Right atrium auricular region (tissue), 2 donors: ENCODE measurements at regions not wholly inside any gene's neighbourhood (a gene's known extent, or its start where the extent isn't known, plus 50 kb on each side); places are given as distances from the start of the nearest gene placed in this dataset.

Experiments used
- DNase-seq: peaks from one replicate; pipeline ENCODE4 v3.0.0-alpha.2; 2019; ENCODE audit warnings: low spot score
- H3K27ac ChIP-seq, 2 donors: fragments of 200-600 bp; sonication (generic); 1 replicate in 1 of 2; 2 replicates in 1 of 2; pipeline ENCODE4 v1.5.1; 2016 to 2019
- H3K27me3 ChIP-seq, 2 donors: fragments of 200-600 bp; sonication (generic); one replicate each; pipeline versions ENCODE4 v1.5.1 to v1.6.0; 2017 to 2019
- H3K36me3 ChIP-seq: fragments of 200-600 bp; sonication (generic); one replicate; pipeline ENCODE4 v1.5.1; 2016
- H3K4me1 ChIP-seq, 2 donors: fragments of 200-600 bp; sonication (generic); one replicate each; pipeline versions ENCODE4 v1.5.1 to v1.6.0; 2017 to 2019
- H3K4me3 ChIP-seq, 2 donors: fragments of 200-600 bp; sonication (generic); 1 replicate in 1 of 2; 2 replicates in 1 of 2; pipeline ENCODE4 v1.5.1; 2017 to 2019; ENCODE audit warnings: mild to moderate bottlenecking in 1 of 2, moderate library complexity in 1 of 2
- H3K9me3 ChIP-seq, 2 donors: fragments of 200-600 bp; sonication (generic); one replicate each; pipeline ENCODE4 v1.5.1; 2019
- TF ChIP-seq, protein P1 (sequence below), 2 donors: fragments of 200-600 bp; sonication (generic); IDR thresholded peaks; one replicate each; pipeline ENCODE4 v1.5.1; 2019; ENCODE audit warnings: antibody characterized with exemption in 2 of 2

- H3K4me1 ChIP-seq = no peaks in the 10 kb centered on the region
- TF ChIP-seq, protein P1, sequence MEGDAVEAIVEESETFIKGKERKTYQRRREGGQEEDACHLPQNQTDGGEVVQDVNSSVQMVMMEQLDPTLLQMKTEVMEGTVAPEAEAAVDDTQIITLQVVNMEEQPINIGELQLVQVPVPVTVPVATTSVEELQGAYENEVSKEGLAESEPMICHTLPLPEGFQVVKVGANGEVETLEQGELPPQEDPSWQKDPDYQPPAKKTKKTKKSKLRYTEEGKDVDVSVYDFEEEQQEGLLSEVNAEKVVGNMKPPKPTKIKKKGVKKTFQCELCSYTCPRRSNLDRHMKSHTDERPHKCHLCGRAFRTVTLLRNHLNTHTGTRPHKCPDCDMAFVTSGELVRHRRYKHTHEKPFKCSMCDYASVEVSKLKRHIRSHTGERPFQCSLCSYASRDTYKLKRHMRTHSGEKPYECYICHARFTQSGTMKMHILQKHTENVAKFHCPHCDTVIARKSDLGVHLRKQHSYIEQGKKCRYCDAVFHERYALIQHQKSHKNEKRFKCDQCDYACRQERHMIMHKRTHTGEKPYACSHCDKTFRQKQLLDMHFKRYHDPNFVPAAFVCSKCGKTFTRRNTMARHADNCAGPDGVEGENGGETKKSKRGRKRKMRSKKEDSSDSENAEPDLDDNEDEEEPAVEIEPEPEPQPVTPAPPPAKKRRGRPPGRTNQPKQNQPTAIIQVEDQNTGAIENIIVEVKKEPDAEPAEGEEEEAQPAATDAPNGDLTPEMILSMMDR (IDR thresholded peaks at IDR 0.05) = no peak
- no peak overlapping the region for H3K4me3 ChIP-seq
- no peak for DNase-seq
- no peaks in the 10 kb centered on the region for H3K36me3 ChIP-seq
- H3K9me3 ChIP-seq = no peaks in the 10 kb centered on the region
- H3K27me3 ChIP-seq = no peaks in the 10 kb centered on the region
- no peak overlapping the region for H3K27ac ChIP-seq
Observed at GRCh38 chr5:96080557-96080956, 118.9 kb upstream of the ELL2 start.

DNA sequence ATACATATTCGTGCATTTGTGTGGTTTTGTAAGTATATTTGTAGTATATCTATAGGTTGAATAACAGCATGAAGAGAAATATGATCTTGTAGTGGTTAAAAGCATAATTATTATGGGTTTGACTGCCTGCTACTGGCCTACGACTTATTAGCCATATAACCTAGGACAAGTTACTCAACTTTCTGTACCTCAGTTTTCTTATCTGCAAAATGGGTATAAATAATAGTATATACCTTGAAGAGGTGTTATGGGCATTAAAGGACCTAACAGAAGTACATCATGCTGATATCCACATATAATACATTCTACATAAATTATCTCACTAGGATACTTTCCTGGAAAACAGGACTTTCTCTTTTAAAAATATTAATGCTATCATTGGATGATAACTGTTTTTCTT lies 118.3 kb upstream of the ELL2 start:
- no peak overlapping the region for H3K27ac ChIP-seq

DNA sequence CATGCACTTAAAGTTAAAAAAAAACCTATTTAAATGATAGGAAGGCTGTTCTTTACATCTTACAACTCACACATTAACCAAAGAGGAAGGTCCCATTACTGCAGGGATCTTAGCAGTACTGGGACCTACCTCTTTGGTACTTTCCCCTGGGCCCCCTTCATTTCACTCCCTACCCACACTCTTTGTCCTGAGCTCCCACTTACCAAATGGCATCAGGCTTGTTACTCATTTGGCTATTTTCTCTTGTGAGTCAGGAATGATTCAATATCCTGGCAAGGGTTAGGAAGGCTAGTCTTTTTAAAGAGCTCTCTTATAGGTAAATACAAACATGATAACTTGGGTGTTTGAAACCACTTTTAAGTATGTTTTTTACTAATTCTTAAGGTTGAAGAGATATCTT lies 117.4 kb upstream of the ELL2 start:
- TF ChIP-seq, protein P1 (IDR thresholded peaks at IDR 0.05) = no peak
- no peaks in the 10 kb centered on the region for H3K9me3 ChIP-seq
- H3K36me3 ChIP-seq = no peaks in the 10 kb centered on the region
- no peak overlapping the region for H3K27ac ChIP-seq
- no peaks in the 10 kb centered on the region for H3K4me1 ChIP-seq
- H3K27me3 ChIP-seq = no peaks in the 10 kb centered on the region
- no peak for DNase-seq
- H3K4me3 ChIP-seq = no peak overlapping the region

More for the DNA sequence above, 118.3 kb upstream of the ELL2 start:
- TF ChIP-seq, protein P1 (IDR thresholded peaks at IDR 0.05) = no peak
- DNase-seq = no peak
- Histone ChIP-seq H3K27me3 (no peaks in the 10 kb centered on the region), H3K4me3 (no peak overlapping the region), H3K9me3 (no peaks in the 10 kb centered on the region), H3K4me1 (no peaks in the 10 kb centered on the region), H3K36me3 (no peaks in the 10 kb centered on the region)

GRCh38 chr5:96076451-96076850 lies 114.8 kb upstream of the ELL2 start:
- TF ChIP-seq, protein P1 (IDR thresholded peaks at IDR 0.05) = no peak
- H3K36me3 ChIP-seq = no peaks in the 10 kb centered on the region

DNA sequence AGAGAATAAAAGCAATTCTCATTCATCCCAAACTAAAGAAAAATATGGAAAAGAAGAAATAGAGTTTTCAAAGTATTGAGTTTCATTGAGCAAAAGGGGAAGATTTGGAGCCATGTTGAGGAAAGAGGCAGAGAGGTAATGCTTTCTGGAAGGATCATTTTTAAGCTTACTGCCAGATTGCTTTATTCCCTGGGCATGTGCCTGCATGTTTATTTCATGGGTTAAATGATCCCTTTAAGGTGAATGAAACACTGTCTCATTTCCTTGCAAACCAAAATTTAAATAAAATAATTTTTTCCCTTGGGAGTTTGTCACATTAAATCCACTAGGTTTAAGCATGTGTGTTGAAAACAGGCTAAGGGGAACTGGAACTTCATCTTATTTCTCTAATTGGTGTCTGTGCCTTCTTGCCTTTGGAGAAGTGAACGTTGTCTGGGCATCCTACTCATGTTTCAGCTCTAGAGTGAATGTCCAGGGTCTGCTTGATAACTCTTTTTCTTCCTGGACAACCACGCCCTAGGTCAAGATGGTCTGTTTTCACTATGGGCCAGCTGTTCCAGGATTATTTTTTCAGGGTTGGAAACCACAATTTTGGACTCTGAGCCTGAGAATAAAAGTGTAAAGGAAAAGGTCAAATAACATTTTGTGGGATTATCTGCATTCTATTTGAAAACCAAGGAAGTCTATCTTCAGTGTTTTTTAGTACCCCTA lies 114.1 kb upstream of the ELL2 start:
- Histone ChIP-seq H3K27ac (no peak overlapping the region), H3K36me3 (no peaks in the 10 kb centered on the region), H3K27me3 (no peaks in the 10 kb centered on the region), H3K4me3 (no peak overlapping the region), H3K9me3 (no peaks in the 10 kb centered on the region), H3K4me1 (no peaks in the 10 kb centered on the region)
- TF ChIP-seq, protein P1 (IDR thresholded peaks at IDR 0.05) = no peak
- DNase-seq = no peak

More at GRCh38 chr5:96076451-96076850, 114.8 kb upstream of the ELL2 start:
- no peaks in the 10 kb centered on the region for H3K9me3 ChIP-seq
- H3K27me3 ChIP-seq = no peaks in the 10 kb centered on the region
- H3K27ac ChIP-seq = no peak overlapping the region
- no peak for DNase-seq
- no peaks in the 10 kb centered on the region for H3K4me1 ChIP-seq
- no peak overlapping the region for H3K4me3 ChIP-seq

- DNase-seq = no peak
- H3K4me1 ChIP-seq = no peaks in the 10 kb centered on the region
- TF ChIP-seq, protein P1 (IDR thresholded peaks at IDR 0.05) = no peak
- no peak overlapping the region for H3K27ac ChIP-seq
- H3K36me3 ChIP-seq = no peaks in the 10 kb centered on the region
- no peak overlapping the region for H3K4me3 ChIP-seq
- H3K9me3 ChIP-seq = no peaks in the 10 kb centered on the region
- no peaks in the 10 kb centered on the region for H3K27me3 ChIP-seq
Observed at GRCh38 chr5:96074870-96075269, 113.2 kb upstream of the ELL2 start.
